PC-3 (cell line): ENCODE measurements at regions not wholly inside any gene's neighbourhood (a gene's known extent, or its start where the extent isn't known, plus 50 kb on each side); places are given as distances from the start of the nearest gene placed in this dataset.
"Not testable (repeated sequence)": the region's sequence is repeated elsewhere in the genome, so short reads cannot be mapped to it uniquely, and the experiment has no call there.

ENCODE experiments used
- CTCF ChIP-seq: fragments of 300-600 bp; sonication (generic); conservative IDR thresholded peaks from 2 replicates; pipeline ENCODE4 v1.5.1; 2017; ENCODE audit warnings: antibody characterized with exemption, low read depth, mild to moderate bottlenecking, low read length
- EZH2 ChIP-seq: fragments of 300-600 bp; sonication (generic); IDR thresholded peaks from one replicate; pipeline ENCODE4 v1.6.1; 2017; ENCODE audit warnings: antibody characterized with exemption, mild to moderate bottlenecking, low read length; ENCODE audit not compliant: unreplicated experiment
- EZH2phosphoT487 ChIP-seq: fragments of 300-600 bp; sonication (generic); IDR thresholded peaks from 2 replicates; pipeline ENCODE4 v1.6.1; 2018; ENCODE audit warnings: mild to moderate bottlenecking, antibody characterized with exemption, low read length, borderline replicate concordance

GRCh38 chr9:66267684-66268083 lies 530.7 kb downstream of the FOXD4L4 start:
- TF ChIP-seq CTCF, EZH2, EZH2phosphoT487: not testable (repeated sequence)
